GM12875 (cell line): ENCODE measurements at regions not wholly inside any gene's neighbourhood (a gene's known extent, or its start where the extent isn't known, plus 50 kb on each side); places are given as distances from the start of the nearest gene placed in this dataset.

Experiments
- H3K4me3 ChIP-seq: one replicate; pipeline ENCODE4 v1.5.1; 2011; ENCODE audit warnings: low read depth, low read length, control low read depth
- CTCF ChIP-seq: IDR thresholded peaks from 2 replicates; pipeline ENCODE4 v1.5.1; 2011; ENCODE audit warnings: low read depth, mild to moderate bottlenecking, control low read depth, inconsistent platforms, low read length, moderate library complexity, borderline replicate concordance; ENCODE audit not compliant: insufficient read depth

- TF ChIP-seq CTCF, result no peak
- no peak overlapping the region for H3K4me3 ChIP-seq
These were observed 703.9 kb upstream of the ID2 start for GRCh38 chr2:7977981-7978380.

GRCh38 chr2:7982054-7982453 lies 699.8 kb upstream of the ID2 start:
- no peak for TF ChIP-seq CTCF
- no peak overlapping the region for H3K4me3 ChIP-seq

GRCh38 chr2:7983451-7983850 lies 698.4 kb upstream of the ID2 start:
- TF ChIP-seq CTCF, result no peak
- no peak overlapping the region for H3K4me3 ChIP-seq

GRCh38 chr2:7983912-7984311 lies 697.9 kb upstream of the ID2 start:
- TF ChIP-seq CTCF, result no peak
- no peak overlapping the region for H3K4me3 ChIP-seq

GRCh38 chr2:7984693-7985353 lies 697.0 kb upstream of the ID2 start:
- no peak for TF ChIP-seq CTCF

GRCh38 chr2:7986431-7986830 lies 695.4 kb upstream of the ID2 start:
- TF ChIP-seq CTCF, result no peak
- H3K4me3 ChIP-seq, result no peak overlapping the region

More at GRCh38 chr2:7984693-7985353, 697.0 kb upstream of the ID2 start:
- no peak overlapping the region for H3K4me3 ChIP-seq

- H3K4me3 ChIP-seq, result no peak overlapping the region
- TF ChIP-seq CTCF, result no peak
These were observed 693.9 kb upstream of the ID2 start for GRCh38 chr2:7987992-7988391.
